HG03354 (cell line): ENCODE measurements at regions not wholly inside any gene's neighbourhood (a gene's known extent, or its start where the extent isn't known, plus 50 kb on each side); places are given as distances from the start of the nearest gene placed in this dataset.
"Not testable (repeated sequence)": the region's sequence is repeated elsewhere in the genome, so short reads cannot be mapped to it uniquely, and the experiment has no call there.

ENCODE experiments used
- ATAC-seq: cut with Tn5 transposase; IDR thresholded peaks from one replicate; pipeline ENCODE4 v1.9.1; 2021; ENCODE audit warnings: mild to moderate bottlenecking; ENCODE audit not compliant: unreplicated experiment, poor library complexity, severe bottlenecking

GRCh38 chr14:62439210-62439609 lies 606.0 kb downstream of the KCNH5 start:
- ATAC-seq = no peak

GRCh38 chr14:62443796-62444195 lies 601.5 kb downstream of the KCNH5 start:
- no peak for ATAC-seq

DNA sequence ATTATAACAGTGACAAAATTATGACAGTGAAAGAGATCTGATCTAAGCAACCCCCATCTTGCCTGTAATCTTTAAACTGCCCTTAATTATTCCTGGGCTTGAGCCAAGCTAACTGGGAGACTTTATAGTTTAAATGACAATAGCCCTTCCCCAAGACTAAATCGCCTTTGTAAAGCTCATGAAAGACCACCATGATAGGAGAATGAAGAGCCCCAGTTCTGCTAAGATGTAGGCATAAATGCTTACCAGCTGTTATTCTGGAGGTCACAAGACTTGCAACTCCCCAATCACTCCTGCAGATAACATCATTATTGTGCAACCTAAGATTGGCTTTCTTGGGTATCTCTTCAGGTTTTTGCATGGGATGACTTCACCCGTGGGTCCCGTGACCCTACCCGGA lies 599.7 kb downstream of the KCNH5 start:
- ATAC-seq = no peak

DNA sequence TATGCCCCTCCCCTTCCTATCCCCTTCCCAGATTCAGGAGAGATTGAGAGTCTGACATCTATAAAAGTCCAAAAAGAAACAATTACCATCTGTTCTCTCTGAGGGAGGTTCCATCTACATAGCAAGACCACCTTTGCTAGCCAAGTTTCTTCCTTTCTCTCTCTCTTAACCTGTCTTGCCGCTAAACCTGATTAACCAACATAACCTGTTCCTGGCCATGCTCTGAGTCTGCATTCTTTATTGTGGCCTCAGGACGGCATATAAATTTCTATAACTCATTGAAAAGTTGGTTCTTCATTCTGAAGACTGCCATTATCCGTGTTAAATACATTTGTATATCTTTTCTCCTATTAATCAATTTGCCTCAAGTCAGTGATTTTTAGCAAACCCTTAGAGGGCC lies 594.0 kb downstream of the KCNH5 start:
- no peak for ATAC-seq

GRCh38 chr14:62453226-62453625 lies 592.0 kb downstream of the KCNH5 start:
- no peak for ATAC-seq

DNA sequence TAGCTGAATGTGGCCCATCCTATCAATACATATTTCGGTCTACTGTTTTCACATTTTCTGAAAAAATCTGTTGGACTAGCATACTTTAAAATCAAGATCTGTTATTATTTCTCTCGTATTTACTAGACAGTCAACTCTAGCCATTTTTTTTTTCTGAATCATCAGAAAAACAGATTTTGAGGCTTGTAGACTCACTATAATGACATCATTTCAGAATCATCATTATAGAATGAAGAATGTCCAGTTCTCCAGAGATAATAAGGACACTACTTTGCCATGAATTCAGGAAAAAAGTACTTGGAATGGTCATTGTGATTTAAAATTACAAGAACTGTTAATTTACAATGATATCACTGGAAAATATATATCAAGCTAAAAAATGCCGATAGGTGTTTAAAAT lies 589.8 kb downstream of the KCNH5 start:
- ATAC-seq = no peak

GRCh38 chr14:62462988-62463387 lies 582.3 kb downstream of the KCNH5 start:
- ATAC-seq = no peak

DNA sequence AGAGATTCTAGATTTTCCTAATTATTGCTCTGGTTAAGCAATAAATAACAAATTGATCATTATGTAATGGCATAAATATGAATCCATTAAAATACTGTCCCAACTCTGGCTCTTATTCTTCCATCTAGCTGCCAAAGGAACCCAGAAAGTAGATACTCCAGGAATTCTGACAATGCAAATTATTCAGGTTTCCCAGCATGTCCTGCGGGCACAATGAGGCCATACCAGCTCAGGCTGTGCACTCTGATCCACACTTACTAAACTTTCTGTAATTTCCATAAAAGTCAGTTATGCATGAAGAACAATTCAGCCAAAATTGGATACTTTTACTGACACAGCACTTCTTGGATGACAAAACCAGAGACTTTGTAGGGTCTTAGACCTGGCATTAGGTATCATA lies 576.3 kb downstream of the KCNH5 start:
- no peak for ATAC-seq

DNA sequence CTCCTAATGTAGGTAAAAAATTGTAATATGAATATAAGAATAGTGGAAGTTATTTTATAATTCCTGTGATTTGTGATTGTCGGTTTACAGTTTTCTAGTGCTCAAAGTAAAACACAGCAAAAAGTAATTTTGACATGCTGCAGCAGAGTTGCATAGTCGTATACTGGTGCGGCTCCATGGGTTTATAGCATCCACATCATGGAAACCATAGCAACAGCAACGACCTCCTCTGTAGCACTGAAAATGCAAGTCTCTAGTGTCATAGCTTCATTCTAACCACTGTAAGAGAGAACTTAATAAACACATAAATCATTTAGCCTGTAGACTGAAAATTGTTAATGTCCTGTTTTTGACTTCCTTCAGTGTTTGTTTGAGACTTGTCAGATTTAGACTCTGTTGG lies 574.3 kb downstream of the KCNH5 start:
- no peak for ATAC-seq

GRCh38 chr14:62491146-62491545 lies 554.1 kb downstream of the KCNH5 start:
- ATAC-seq = no peak

DNA sequence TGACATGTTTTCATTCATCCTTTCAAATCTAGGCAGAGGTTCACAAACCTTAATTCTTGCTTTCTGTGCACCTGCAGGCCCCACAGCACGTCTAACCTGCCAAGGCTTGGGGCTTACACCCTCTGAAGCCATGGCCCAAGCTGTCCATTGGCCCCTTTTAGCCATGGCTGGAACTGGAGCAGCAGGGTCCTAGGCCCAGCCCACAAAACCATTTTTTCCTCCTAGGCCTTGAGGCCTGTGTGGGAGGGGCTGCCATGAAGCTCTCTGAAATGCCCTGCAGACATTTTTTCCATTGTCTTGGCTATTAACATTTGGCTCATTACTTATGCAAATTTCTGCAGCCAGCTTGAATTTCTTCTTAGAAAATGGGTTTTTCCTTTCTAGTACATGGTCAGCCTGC lies 547.5 kb downstream of the KCNH5 start:
- no peak for ATAC-seq

DNA sequence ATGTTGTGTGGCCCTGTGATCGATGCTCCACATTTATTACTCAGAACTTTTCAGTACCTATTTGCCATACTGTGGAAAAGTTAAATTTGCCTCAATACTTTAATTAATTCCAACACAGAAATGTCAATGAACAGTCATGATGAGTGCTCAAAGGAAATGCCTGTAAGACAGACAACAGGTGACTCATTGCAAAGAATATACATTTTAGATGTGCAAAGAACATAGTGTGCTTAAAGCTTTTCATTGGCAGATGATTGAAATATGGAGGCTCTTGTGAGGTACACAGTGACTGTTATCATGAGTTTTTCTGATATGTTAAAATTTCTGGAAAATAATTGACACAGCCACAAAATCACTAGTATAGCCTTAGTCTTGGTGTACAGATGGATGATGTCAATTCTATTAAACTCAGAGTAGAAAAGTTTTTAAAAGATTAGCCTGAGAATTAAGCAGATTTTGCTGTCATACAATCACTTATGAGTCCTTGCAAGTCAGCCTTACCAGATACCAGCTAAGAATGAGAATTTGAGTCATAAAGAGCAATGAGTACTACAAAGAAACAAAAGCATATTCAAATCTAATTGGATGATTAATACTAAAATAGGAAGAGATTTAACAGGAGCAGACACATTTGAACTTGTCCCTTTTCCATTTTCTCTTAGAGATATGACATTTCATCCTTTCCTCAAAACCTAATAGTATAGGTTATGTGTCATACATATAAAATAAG lies 544.1 kb downstream of the KCNH5 start:
- no peak for ATAC-seq

DNA sequence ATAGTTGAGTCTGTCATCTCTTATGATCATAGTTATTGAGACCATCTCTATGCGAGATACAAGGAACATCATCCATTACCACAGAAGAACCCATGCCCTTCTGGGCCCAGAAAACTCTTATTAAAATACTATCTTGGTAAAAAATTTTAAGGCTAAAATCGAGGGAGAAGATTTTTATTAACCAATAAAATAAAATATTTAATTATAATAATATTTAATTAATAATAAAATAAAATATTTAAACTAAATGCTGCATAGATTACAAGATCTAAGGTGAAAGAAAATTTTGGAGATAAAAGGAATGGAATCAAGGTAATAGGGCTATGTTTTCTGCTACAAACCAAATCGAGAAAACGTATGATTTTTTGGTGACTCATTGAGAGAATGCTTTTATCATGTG lies 540.2 kb downstream of the KCNH5 start:
- no peak for ATAC-seq

DNA sequence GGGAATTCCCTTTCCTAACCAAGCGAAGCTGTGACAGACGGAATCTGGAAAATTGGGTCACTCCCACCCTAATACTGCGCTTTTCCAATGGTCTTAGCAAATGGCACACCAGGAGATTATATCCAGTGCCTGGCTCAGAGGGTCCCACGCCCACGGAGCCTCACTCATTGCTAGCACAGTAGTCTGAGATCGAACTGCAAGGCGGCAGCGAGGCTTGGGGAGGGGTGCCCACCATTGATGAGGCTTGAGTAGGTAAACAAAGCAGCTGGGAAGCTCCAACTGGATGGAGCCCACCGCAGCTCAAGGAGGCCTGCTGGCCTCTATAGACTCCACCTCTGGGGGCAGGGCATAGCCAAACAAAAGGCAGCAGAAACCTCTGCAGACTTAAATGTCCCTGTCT lies 523.9 kb downstream of the KCNH5 start:
- ATAC-seq = not testable (repeated sequence)

GRCh38 chr14:62528296-62528695 lies 517.0 kb downstream of the KCNH5 start:
- no peak for ATAC-seq

DNA sequence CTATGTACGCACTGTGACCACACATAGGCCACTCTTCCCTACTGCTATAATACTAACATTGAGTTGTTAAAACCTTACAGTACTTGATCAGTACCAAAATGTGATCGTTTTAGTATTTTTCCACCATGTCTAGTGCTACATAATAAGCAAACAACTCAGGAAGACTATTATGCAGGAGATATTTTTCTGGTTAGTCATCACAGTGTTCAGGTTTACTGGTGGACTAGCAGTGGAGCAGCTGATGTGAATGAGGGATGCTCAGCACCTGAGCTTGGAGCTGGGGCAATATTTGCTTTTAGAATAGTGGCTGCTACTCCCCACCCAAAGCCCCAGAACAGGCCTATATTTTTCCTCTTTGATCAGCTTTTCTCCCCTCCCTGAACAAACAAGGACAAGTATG lies 513.1 kb downstream of the KCNH5 start:
- no peak for ATAC-seq

- no peak for ATAC-seq
These were observed 498.3 kb downstream of the KCNH5 start for GRCh38 chr14:62546862-62547474.

- ATAC-seq = no peak
These were observed 487.8 kb downstream of the KCNH5 start for GRCh38 chr14:62557416-62557815.

DNA sequence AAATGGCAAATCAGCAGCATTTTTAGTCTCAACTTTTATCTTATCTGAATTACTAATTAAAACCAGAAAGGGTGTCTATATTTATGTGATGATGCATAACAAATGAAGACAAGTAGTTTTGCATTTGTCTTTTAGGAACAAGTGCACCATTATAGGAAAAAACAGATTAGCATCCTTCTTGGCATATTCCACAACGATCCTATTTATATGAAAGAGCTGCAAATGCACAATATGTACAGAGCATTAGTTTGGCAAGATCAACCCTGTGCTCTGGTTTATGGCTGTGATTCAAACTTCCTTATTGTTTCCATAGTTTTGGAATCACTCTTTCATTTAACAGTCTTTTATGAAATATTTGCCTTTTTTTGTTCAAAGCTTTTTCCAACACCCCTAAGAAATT lies 486.8 kb downstream of the KCNH5 start:
- no peak for ATAC-seq

- ATAC-seq = no peak
These were observed 460.0 kb downstream of the KCNH5 start for GRCh38 chr14:62585247-62585646.

- no peak for ATAC-seq
These were observed 452.4 kb downstream of the KCNH5 start for GRCh38 chr14:62592877-62593276.

DNA sequence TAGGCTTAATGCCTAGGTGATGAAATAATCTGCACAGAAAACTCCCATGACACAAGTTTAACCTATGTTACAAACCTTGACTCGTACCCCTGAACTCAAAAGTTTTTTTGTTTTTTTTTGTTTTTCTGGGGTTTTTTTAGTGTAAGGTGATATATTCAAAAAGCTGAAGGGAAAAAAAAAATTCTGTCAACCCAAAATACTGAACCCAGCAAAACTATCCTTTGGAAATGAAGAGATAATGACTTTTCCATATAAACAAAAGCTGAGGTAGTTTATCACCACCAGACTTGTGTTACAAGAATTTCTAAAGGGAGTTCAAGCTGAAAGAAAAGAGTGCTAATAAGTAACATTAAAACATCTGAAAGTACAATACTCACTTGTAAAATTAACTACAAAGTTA lies 448.1 kb downstream of the KCNH5 start:
- no peak for ATAC-seq
